T-cell (primary cell): ENCODE measurements at regions not wholly inside any gene's neighbourhood (a gene's known extent, or its start where the extent isn't known, plus 50 kb on each side); places are given as distances from the start of the nearest gene placed in this dataset.

ENCODE experiments used
- ATAC-seq, 4 experiments: fragments of 200-7000 bp in 3 of 4; fragments of 150-1000 bp in 1 of 4; cut with Tn5 transposase; replicated peaks in 1 of 4; 1 replicate in 3 of 4; 2 replicates in 1 of 4; pipeline ENCODE4 v1.10.0; 2021; ENCODE audit warnings: moderate library complexity in 3 of 4, mild to moderate bottlenecking in 2 of 4, moderate number of reproducible peaks in 1 of 4
- CTCF ChIA-PET, 2 donors: fragments of 300-600 bp; sonication (Branson Sonifier 250); formaldehyde crosslinking; loops; one replicate each; lab custom pipeline; 2022; ENCODE audit warnings: antibody characterized with exemption in 2 of 2; lab: Charles Lee
- POLR2A ChIA-PET, 2 donors: fragments of 300-600 bp; sonication (Branson Sonifier 250); formaldehyde crosslinking; loops; one replicate each; lab custom pipeline; 2022; ENCODE audit warnings: antibody characterized with exemption in 2 of 2; lab: Charles Lee
- DNase-seq, 35 experiments: peaks; one replicate each; pipeline versions ENCODE4 v3.0.0 to v3.0.0-alpha.2; 2013 to 2023
- H3K27ac ChIP-seq: one replicate; pipeline ENCODE4 v1.5.1; 2013; ENCODE audit warnings: low read length
- H3K27me3 ChIP-seq, 2 experiments: replicated peaks in 1 of 2; 1 replicate in 1 of 2; 2 replicates in 1 of 2; pipeline versions ENCODE4 v1.6.1 to v1.7.0; 2013; ENCODE audit warnings: low read length in 1 of 2, mixed read lengths in 1 of 2; ENCODE audit not compliant: control insufficient read depth in 2 of 2, insufficient read depth in 2 of 2; ENCODE audit errors: extremely low read depth in 1 of 2
- H3K36me3 ChIP-seq, 2 donors: 1 replicate in 1 of 2; 2 replicates in 1 of 2; pipeline versions ENCODE4 v1.6.1 to v1.7.0; 2013; ENCODE audit warnings: low read length in 1 of 2; ENCODE audit not compliant: control insufficient read depth in 2 of 2, insufficient read depth in 1 of 2; ENCODE audit errors: extremely low read depth in 1 of 2
- H3K4me1 ChIP-seq, 2 experiments: 1 replicate in 1 of 2; 2 replicates in 1 of 2; pipeline versions ENCODE4 v1.6.1 to v1.7.0; 2013; ENCODE audit warnings: low read length in 2 of 2, mixed read lengths in 1 of 2; ENCODE audit not compliant: insufficient read depth in 2 of 2, control insufficient read depth in 1 of 2; ENCODE audit errors: extremely low read depth in 1 of 2
- H3K4me3 ChIP-seq, 2 donors: 1 replicate in 1 of 2; 2 replicates in 1 of 2; pipeline versions ENCODE4 v1.5.1 to v1.7.0; 2013; ENCODE audit warnings: mild to moderate bottlenecking in 2 of 2, low read length in 1 of 2, moderate library complexity in 1 of 2; ENCODE audit not compliant: control insufficient read depth in 1 of 2; ENCODE audit errors: extremely low read depth in 1 of 2
- H3K9me3 ChIP-seq: 2 replicates; pipeline ENCODE4 v1.7.0; 2013
- H3K27ac Mint-ChIP-seq, 2 donors: one replicate each; pipeline ENCODE4 v1.8.0; 2020 to 2021; ENCODE audit warnings: mild to moderate bottlenecking in 2 of 2, mixed read lengths in 2 of 2
- H3K27me3 Mint-ChIP-seq, 2 donors: one replicate each; pipeline ENCODE4 v1.8.0; 2021 to 2022; ENCODE audit warnings: mixed read lengths in 2 of 2
- H3K36me3 Mint-ChIP-seq: one replicate; pipeline ENCODE4 v1.8.0; 2021; ENCODE audit warnings: mixed read lengths
- H3K4me1 Mint-ChIP-seq, 3 donors: one replicate each; pipeline ENCODE4 v1.8.0; 2020 to 2022; ENCODE audit warnings: mixed read lengths in 3 of 3, mild to moderate bottlenecking in 1 of 3
- H3K4me3 Mint-ChIP-seq, 3 donors: one replicate each; pipeline ENCODE4 v1.8.0; 2020 to 2022; ENCODE audit warnings: mild to moderate bottlenecking in 3 of 3, mixed read lengths in 3 of 3, moderate library complexity in 3 of 3
- H3K9me3 Mint-ChIP-seq, 3 donors: one replicate each; pipeline ENCODE4 v1.8.0; 2020 to 2022; ENCODE audit warnings: mixed read lengths in 3 of 3
- WGBS: methylation state at CpG from one replicate; pipeline ENCODE4 v1.1.5; 2013; ENCODE audit warnings: missing lambda C conversion rate; ENCODE audit not compliant: insufficient coverage; 5-methylcytosine and 5-hydroxymethylcytosine counted together

DNA sequence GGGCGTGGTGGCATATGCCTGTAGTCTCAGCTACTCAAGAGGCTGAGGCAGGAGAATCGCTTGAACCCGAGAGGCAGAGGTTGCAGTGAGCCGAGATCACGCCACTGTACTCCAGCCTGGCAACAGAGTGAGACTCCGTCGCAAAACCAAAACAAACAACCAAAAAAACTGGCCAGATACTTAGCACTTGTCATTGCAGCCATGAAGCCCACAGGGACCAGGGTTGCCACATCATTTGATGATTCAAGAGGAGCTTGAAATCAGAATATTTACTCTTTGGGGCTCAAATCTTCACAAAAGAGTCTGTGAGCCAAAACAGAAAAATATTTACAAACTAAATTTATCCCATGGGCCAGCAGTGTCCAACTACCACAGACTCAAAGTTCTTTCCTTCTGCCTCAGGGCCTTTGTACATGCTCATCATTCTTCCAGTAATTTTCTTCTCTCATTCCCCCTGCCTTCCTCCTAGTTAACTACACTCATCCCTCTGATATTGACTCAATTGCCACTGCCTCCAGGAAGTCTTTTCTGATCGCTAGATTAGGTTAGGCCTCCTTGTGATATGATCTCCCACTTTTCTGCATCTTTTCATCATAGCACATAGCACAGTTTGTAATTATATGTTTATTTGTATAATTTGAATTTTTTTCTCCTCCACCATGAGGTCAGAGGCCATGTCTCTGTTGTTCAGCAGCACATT is 130.8 kb upstream of the PLEKHG7 start:
- POLR2A ChIA-PET: interaction anchor here in 1 of 2 donors (0.7 kb wide), 1 partner anchor 734 kb away, joined by 3 read pairs; no protein-coding TSS in a partner anchor
- WGBS: 80% methylated on average over 1 of the region's 8 CpGs
- DNase-seq (no peak), ATAC-seq (no peak)
- Mint-ChIP-seq H3K9me3 (peaks cover 0 to 5% (median 0%) of the 10 kb centered on the region in 3 donors), H3K4me1 (peaks cover 3 to 32% (median 21%) of the 10 kb centered on the region in 3 donors), H3K4me3 (no peak overlapping the region), H3K27me3 (no peaks in the 10 kb centered on the region), H3K27ac (peak overlapping the region; percentile 9 to 47), H3K36me3 (peaks cover 2% of the 10 kb centered on the region)
- CTCF ChIA-PET: interaction anchor here (0.7 to 3.7 kb wide), 10 partner anchors 9 to 1190 kb away, joined by 3 to 42 read pairs (median 4); partner anchors contain the start of gene BTG1 (in 1 of the 2)
- no peaks in the 10 kb centered on the region for H3K9me3 ChIP-seq
- H3K27me3 ChIP-seq: no peaks in the 10 kb centered on the region
- H3K4me3 ChIP-seq: no peak overlapping the region
- H3K27ac ChIP-seq: no peak overlapping the region
- H3K4me1 ChIP-seq: peaks cover 0 to 9% of the 10 kb centered on the region in 2 experiments
- no peaks in the 10 kb centered on the region for H3K36me3 ChIP-seq

DNA sequence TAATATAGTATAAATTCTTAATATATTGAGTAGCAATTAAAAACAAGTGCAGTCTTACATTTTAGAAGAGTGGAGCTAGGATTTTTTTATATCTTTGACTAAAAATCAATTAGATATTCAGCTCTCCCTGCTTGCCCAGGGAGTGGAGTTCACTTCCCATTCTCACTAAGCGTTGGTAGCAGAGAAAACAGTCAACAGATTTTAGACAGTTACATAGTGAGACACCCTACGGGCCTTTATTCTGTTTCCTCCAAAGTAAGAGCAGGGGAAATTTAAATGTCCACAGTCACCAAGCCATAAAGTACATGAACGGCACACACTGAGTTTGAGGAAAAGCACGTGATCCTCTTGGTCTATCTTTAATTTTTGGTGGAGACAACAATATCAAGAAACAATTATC is 131.6 kb upstream of the PLEKHG7 start:
- Histone ChIP-seq H3K4me1 (peaks cover 0 to 9% of the 10 kb centered on the region in 2 experiments), H3K27me3 (no peaks in the 10 kb centered on the region), H3K4me3 (no peak overlapping the region), H3K27ac (no peak overlapping the region), H3K9me3 (no peaks in the 10 kb centered on the region), H3K36me3 (no peaks in the 10 kb centered on the region)
- no peak for ATAC-seq
- no CpG with 5 or more reads among the region's 4 CpGs for WGBS
- no peak overlapping the region for H3K4me3 Mint-ChIP-seq
- peaks cover 0 to 13% (median 2%) of the 10 kb centered on the region in 3 donors for H3K9me3 Mint-ChIP-seq
- peaks cover 5 to 37% (median 28%) of the 10 kb centered on the region in 3 donors for H3K4me1 Mint-ChIP-seq
- peak overlapping the region in 1 of 2 donors; percentile 23 for H3K27ac Mint-ChIP-seq
- no peaks in the 10 kb centered on the region for H3K27me3 Mint-ChIP-seq
- peaks cover 4% of the 10 kb centered on the region for H3K36me3 Mint-ChIP-seq
- CTCF ChIA-PET: interaction anchor here (0.7 to 3.7 kb wide), 16 partner anchors 8 to 1211 kb away, joined by 3 to 42 read pairs (median 4); partner anchors contain the start of gene BTG1 (in 1 of the 2)
- POLR2A ChIA-PET: interaction anchor here (1.3 to 1.4 kb wide), 2 partner anchors 425 to 1189 kb away, joined by 3 to 13 read pairs; partner anchors contain the start of gene BTG1 (in 1 of the 2)
- DNase-seq: no peak

DNA sequence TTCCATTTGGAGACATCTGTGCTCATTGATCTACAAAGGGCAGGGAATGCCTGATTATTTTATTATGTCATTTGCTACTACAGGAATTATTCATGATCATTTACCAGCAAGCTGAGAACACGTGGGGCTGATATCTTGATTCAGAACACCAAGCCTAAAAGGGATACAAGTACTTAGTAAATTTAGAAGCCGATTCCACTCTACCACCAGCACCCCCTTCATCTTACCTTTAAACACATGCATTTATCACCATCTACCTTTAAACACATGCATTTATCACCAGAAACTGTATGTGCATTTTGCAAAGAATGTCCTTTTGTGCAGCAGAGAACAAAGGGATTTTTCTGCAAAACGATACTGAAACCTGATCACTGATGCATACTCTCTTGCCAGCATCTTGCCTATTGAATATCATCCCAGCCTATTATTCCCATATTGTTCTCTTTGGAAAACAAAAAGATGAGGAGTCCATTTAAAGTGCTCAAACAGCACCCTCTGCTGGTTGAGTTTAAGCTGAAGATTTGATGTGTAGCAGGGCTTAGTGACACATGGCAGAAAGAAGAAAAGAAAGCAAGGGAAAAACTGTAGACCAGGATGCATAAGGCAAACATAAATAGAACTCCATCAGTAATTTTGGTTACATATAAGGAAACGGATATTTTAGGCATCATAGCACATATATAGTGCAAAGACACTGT is 132.6 kb upstream of the PLEKHG7 start:
- H3K27ac ChIP-seq: peak overlapping the region; percentile 25
- POLR2A ChIA-PET: interaction anchor here (0.5 to 1.6 kb wide), 5 partner anchors 24 to 1188 kb away, joined by 3 to 13 read pairs (median 4); partner anchors contain the start of gene BTG1 (in 1 of the 2)
- H3K27me3 Mint-ChIP-seq: no peaks in the 10 kb centered on the region

DNA sequence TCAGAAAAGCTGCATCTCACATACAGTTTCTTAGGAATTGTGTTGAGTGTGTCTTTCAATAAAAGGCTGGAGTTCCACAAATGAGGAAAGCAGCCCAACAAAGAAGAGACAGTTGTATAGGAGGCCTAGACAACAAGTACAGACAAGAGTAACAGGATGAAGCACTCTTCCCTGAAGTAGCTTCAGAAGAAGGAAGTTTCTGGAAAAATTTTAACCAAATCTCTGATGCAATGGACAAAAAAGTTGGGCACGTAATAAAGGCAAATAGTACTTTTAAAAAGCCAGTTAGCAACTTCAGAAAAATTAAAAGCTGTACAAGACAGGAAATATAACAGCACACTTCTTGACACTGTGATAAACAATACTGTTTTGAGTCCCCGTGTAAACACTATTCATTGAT is 134.1 kb upstream of the PLEKHG7 start:
- DNase-seq (no peak), ATAC-seq (no peak)
- H3K9me3 ChIP-seq: no peaks in the 10 kb centered on the region
- no peaks in the 10 kb centered on the region for H3K36me3 ChIP-seq
- ChIA-PET POLR2A (interaction anchor here in 1 of 2 donors (0.9 to 1.6 kb wide), 2 partner anchors 420 to 423 kb away, joined by 3 to 11 read pairs; partner anchors contain the start of gene BTG1), CTCF (interaction anchor here (0.5 to 3.7 kb wide), 10 partner anchors 12 to 1187 kb away, joined by 3 to 20 read pairs (median 6); partner anchors contain the start of gene BTG1 (in 1 of the 2))
- H3K27ac ChIP-seq: peak overlapping the region; percentile 25
- H3K4me3 ChIP-seq: no peak overlapping the region
- Mint-ChIP-seq H3K9me3 (peaks cover 0 to 25% (median 4%) of the 10 kb centered on the region in 3 donors), H3K4me3 (no peak overlapping the region), H3K27ac (no peak overlapping the region), H3K4me1 (peaks cover 5 to 24% (median 21%) of the 10 kb centered on the region in 3 donors), H3K27me3 (no peaks in the 10 kb centered on the region), H3K36me3 (peaks cover 4% of the 10 kb centered on the region)
- WGBS: no CpG with 5 or more reads among the region's 2 CpGs
- H3K4me1 ChIP-seq: peaks cover 0 to 9% of the 10 kb centered on the region in 2 experiments
- no peaks in the 10 kb centered on the region for H3K27me3 ChIP-seq

More for the DNA sequence above, 132.6 kb upstream of the PLEKHG7 start:
- Mint-ChIP-seq H3K4me3 (no peak overlapping the region), H3K36me3 (peaks cover 4% of the 10 kb centered on the region), H3K4me1 (peaks cover 5 to 35% (median 26%) of the 10 kb centered on the region in 3 donors), H3K27ac (no peak overlapping the region), H3K9me3 (peaks cover 0 to 19% (median 4%) of the 10 kb centered on the region in 3 donors)
- WGBS: 0% methylated on average over 2 of the region's 4 CpGs
- H3K4me1 ChIP-seq: peaks cover 0 to 9% of the 10 kb centered on the region in 2 experiments
- no peaks in the 10 kb centered on the region for H3K27me3 ChIP-seq
- peak; percentile 85 to 95 (median 92) for ATAC-seq
- H3K9me3 ChIP-seq: no peaks in the 10 kb centered on the region
- CTCF ChIA-PET: interaction anchor here (0.6 to 3.7 kb wide), 28 partner anchors 12 to 1210 kb away, joined by 3 to 42 read pairs (median 4); partner anchors contain the start of gene BTG1 (in 1 of the 2)
- no peaks in the 10 kb centered on the region for H3K36me3 ChIP-seq
- DNase-seq: peak in 28 of 35 experiments; percentile 10 to 85 (median 34)
- H3K4me3 ChIP-seq: peak overlapping the region in 1 of 2 donors; percentile 2

DNA sequence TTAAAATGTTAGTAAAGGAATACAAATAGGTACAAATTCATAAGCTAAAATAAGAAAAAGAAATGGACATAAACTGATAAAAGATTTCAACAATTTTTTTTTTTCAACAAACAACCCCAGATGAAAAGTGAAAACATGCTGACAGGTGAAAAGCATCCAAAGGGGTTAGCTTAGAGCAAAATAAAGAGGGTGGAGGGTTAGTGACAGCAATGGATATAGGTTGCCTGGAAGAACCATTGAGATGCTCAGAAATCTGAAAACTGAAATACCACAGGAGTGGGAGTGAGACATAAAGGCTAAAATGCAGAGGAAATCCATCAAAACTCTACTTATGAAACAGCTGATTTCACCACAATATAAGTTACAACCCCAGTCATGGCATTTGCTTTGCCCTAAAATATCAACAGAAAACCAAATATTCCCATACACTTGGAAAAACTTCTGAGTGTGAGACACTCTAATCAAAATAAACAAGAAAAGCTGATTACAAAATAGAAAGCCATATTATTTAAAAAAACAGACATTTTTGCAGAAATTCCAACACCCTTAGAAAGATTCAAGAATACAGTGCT is 136.3 kb upstream of the PLEKHG7 start:
- Mint-ChIP-seq H3K36me3 (peaks cover 4% of the 10 kb centered on the region), H3K4me1 (peaks cover 15 to 30% (median 22%) of the 10 kb centered on the region in 3 donors), H3K9me3 (peaks cover 0 to 25% (median 4%) of the 10 kb centered on the region in 3 donors), H3K4me3 (no peak overlapping the region), H3K27me3 (no peaks in the 10 kb centered on the region), H3K27ac (peak overlapping the region in 1 of 2 donors; percentile 46)
- H3K4me3 ChIP-seq: no peak overlapping the region
- no peaks in the 10 kb centered on the region for H3K36me3 ChIP-seq
- H3K9me3 ChIP-seq: no peaks in the 10 kb centered on the region
- CTCF ChIA-PET: interaction anchor here (0.6 to 1.6 kb wide), 3 partner anchors 158 to 1110 kb away, joined by 3 to 4 read pairs (median 3); no protein-coding TSS in a partner anchor
- POLR2A ChIA-PET: interaction anchor here (0.5 to 1.0 kb wide), 5 partner anchors 29 to 988 kb away, joined by 3 to 5 read pairs (median 3); no protein-coding TSS in a partner anchor
- no peak for DNase-seq
- H3K27me3 ChIP-seq: no peaks in the 10 kb centered on the region
- ATAC-seq: no peak
- H3K27ac ChIP-seq: no peak overlapping the region
- peaks cover 0 to 9% of the 10 kb centered on the region in 2 experiments for H3K4me1 ChIP-seq
